ENCODE measurements at regions not wholly inside any gene's neighbourhood (a gene's known extent, or its start where the extent isn't known, plus 50 kb on each side); places are given as distances from the start of the nearest gene placed in this dataset.

DNA sequence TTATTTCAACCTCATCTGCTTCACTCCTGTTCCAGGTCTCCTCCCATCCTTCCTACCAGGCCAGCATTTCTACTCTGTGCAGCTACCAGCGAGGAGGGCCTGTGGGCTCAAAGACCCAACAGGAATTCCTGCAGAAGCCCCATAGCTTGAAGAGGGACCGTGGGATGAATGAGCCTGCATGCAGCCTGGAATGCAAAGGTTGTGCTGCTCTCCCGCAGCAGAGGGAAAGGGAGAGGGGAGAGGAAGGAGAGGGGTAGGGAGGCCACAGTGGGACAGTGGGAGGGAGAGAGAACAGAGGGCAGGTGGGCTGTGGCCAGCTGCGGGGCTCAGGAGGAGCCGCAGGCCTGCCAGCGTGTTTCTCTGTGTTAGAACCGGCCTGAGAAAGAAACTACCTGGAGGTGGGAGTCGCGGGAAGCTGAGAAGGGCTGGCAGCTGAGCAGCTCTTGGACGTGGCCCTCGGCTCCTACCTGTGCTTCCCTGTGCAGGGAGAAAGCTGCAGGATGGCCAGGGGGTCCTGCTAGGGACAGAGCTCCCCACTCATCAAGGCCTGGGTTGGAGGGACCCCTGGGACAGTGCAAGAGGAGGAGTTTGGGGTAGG lies 66.1 kb upstream of the MLN start:
- DNase-seq (ENCODE audit: low read depth), result no peak
- TF ChIP-seq, protein P1, sequence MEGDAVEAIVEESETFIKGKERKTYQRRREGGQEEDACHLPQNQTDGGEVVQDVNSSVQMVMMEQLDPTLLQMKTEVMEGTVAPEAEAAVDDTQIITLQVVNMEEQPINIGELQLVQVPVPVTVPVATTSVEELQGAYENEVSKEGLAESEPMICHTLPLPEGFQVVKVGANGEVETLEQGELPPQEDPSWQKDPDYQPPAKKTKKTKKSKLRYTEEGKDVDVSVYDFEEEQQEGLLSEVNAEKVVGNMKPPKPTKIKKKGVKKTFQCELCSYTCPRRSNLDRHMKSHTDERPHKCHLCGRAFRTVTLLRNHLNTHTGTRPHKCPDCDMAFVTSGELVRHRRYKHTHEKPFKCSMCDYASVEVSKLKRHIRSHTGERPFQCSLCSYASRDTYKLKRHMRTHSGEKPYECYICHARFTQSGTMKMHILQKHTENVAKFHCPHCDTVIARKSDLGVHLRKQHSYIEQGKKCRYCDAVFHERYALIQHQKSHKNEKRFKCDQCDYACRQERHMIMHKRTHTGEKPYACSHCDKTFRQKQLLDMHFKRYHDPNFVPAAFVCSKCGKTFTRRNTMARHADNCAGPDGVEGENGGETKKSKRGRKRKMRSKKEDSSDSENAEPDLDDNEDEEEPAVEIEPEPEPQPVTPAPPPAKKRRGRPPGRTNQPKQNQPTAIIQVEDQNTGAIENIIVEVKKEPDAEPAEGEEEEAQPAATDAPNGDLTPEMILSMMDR (conservative IDR thresholded peaks at IDR 0.05; ENCODE audit: low read depth, low read length), result no peak
- H3K4me3 ChIP-seq (ENCODE audit: low read depth, low read length), result no peak overlapping the region

DNA sequence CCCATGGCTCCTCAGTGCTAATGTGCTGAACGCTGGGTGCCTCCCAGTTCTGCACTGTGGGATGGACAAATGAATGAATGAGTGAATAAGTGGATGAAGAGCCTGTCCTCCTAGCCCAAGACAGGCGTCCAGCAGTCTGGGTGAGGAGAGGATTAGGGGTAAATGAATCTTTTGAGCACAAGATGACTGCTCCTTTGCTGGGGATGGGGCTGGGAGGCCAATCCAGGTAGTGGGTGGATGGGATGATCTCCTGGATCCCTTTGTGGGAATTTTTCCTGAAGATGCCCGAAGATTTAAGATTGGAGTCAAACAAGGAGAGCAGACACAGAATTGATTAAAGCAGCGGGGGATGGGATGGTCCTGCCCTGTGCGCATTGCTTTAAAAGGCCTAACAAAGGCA lies 65.3 kb upstream of the MLN start:
- no peak overlapping the region for H3K4me3 ChIP-seq (ENCODE audit: low read depth, low read length)
- DNase-seq (ENCODE audit: low read depth), result no peak
- TF ChIP-seq, protein P1 (conservative IDR thresholded peaks at IDR 0.05; ENCODE audit: low read depth, low read length), result no peak

DNA sequence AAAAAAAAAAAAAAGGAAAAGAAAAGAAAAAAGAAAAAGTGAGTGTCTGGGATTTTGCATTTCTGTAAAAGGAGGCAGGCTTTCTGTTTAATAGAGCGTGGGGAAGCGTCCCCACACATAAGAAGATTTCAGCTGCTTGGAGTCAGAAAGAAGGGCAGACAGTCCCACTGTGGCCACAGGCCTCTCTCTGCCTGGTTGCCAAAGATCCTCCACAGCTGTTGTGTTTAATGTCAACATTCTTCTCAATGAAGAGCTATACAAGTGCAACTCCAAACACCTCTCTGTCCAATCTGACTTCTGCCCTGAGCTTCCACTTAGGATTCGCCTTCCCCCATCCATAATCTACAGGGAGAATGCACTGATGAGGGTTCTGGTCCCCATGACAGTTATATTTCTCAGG lies 64.3 kb upstream of the MLN start:
- DNase-seq (ENCODE audit: low read depth), result no peak
- TF ChIP-seq, protein P1 (conservative IDR thresholded peaks at IDR 0.05; ENCODE audit: low read depth, low read length), result no peak
- H3K4me3 ChIP-seq (ENCODE audit: low read depth, low read length), result no peak overlapping the region

DNA sequence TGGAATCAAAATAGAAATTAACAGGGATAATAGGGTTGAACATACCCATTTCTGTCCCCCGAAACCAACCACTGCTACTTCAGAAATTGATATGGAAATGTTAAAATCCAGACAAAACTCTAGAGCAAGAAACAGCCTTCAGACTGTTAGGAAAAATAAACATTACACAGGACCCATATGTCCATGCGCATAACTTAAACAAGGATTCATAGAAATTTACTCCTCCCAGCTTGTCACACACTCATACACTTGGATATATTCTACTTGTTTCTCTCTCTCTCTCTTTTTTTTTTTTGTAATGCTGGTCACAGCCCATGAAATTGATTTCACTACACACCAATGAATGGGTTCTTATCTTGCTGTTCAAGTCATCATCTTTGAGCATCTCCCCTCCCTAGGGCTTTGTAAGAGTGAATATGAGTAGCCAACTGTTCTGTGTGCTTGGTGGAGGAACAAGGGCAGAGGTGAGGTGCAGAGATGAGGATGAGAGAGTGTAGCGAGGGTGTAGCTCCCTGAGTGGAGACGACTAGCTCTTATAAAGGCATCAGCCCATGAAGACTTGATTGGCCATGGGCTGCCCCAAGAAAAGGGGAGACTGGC lies 61.8 kb upstream of the MLN start:
- H3K4me3 ChIP-seq (ENCODE audit: low read depth, low read length), result no peak overlapping the region
- TF ChIP-seq, protein P1 (conservative IDR thresholded peaks at IDR 0.05; ENCODE audit: low read depth, low read length), result no peak
- no peak for DNase-seq (ENCODE audit: low read depth)

DNA sequence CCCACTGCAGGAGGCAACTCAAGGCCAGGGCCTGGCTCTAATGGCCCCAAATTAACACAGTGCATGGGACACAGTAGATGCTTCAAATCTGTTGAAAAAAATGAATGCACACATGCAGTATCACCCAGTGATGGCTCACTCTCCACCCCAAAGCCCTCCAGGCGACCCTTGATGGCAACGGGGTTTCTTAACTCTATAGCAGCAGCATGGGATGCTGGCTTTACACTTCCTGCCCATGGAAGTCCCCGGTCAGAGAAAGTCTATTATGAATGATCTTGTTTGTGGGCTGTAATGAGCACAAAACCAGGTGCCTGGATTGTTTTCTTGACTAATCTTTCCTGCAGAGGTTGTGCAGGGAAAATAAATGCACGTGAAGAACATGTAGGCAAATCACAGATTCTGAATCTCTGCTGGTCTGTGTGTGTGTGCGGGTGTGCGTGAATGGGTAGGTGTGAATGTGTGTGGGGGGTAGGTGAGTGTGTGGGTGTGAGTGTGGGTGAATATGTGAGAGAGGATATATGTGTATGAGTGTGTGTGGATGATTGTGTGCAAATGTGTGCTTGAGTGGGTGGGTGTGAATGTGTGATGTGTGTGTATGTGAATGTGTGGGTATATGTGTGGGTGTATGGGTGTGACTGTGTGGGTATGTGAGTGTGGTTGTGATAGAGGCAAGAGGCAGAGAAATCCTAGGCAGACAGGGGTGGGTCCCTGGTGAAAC lies 60.1 kb upstream of the MLN start:
- DNase-seq (ENCODE audit: low read depth), result no peak
- TF ChIP-seq, protein P1 (conservative IDR thresholded peaks at IDR 0.05; ENCODE audit: low read depth, low read length), result no peak
- H3K4me3 ChIP-seq (ENCODE audit: low read depth, low read length), result no peak overlapping the region

DNA sequence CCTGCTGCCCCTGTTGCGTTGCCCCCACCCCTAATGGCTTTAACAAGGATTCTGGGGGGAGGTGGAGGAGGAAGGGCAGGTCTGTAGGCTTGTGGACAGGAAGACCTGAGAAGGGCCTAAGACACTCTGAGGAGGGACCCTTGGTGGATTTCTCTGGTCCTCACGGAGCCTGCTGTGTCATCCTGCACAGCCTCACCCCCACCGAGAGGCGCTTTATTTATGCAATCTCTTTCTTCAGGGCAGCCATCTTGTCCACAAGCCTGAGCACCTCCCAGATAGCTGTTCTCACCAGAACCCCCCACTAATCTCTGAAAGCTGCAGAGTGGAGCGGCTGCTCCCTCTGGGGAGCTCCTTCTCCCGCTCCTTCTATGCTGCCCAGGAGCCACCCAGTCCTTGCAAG lies 59.3 kb upstream of the MLN start:
- TF ChIP-seq, protein P1 (conservative IDR thresholded peaks at IDR 0.05; ENCODE audit: low read depth, low read length), result no peak
- no peak for DNase-seq (ENCODE audit: low read depth)
- H3K4me3 ChIP-seq (ENCODE audit: low read depth, low read length), result no peak overlapping the region

All from epithelial cell of proximal tubule (primary cell).